Hepatocyte (in vitro differentiated cells): ENCODE measurements at regions not wholly inside any gene's neighbourhood (a gene's known extent, or its start where the extent isn't known, plus 50 kb on each side); places are given as distances from the start of the nearest gene placed in this dataset.
A peak's percentile ranks its signal among the peaks of the same experiment; 100 is the strongest.

Experiments used
- DNase-seq: peaks from one replicate; pipeline ENCODE4 v3.0.0-alpha.2; 2016; ENCODE audit warnings: low spot score
- H2AFZ ChIP-seq: fragments of 200-600 bp; sonication (generic); 2 replicates; pipeline ENCODE4 v1.6.0; 2016; ENCODE audit warnings: antibody characterized with exemption, mild to moderate bottlenecking
- H3K27ac ChIP-seq: fragments of 200-600 bp; sonication (generic); 2 replicates; pipeline ENCODE4 v1.5.1; 2016; ENCODE audit warnings: mild to moderate bottlenecking
- H3K27me3 ChIP-seq: fragments of 200-600 bp; sonication (generic); 2 replicates; pipeline ENCODE4 v1.6.1; 2016
- H3K36me3 ChIP-seq: fragments of 200-600 bp; sonication (generic); replicated peaks from 2 replicates; pipeline ENCODE4 v1.5.1; 2016; ENCODE audit warnings: low read depth; ENCODE audit not compliant: insufficient read depth
- H3K4me1 ChIP-seq: fragments of 200-600 bp; sonication (generic); 2 replicates; pipeline ENCODE4 v1.5.1; 2016; ENCODE audit warnings: mild to moderate bottlenecking, moderate library complexity; ENCODE audit not compliant: insufficient read depth
- H3K4me2 ChIP-seq: fragments of 200-600 bp; sonication (generic); 2 replicates; pipeline ENCODE4 v1.6.0; 2016
- H3K4me3 ChIP-seq: fragments of 200-600 bp; sonication (generic); 2 replicates; pipeline ENCODE4 v1.5.1; 2016; ENCODE audit warnings: mild to moderate bottlenecking
- H3K79me2 ChIP-seq: fragments of 200-600 bp; sonication (generic); 2 replicates; pipeline ENCODE4 v1.6.0; 2017; ENCODE audit warnings: mild to moderate bottlenecking
- H3K9me2 ChIP-seq: fragments of 200-600 bp; sonication (generic); replicated peaks from 2 replicates; pipeline ENCODE4 v1.6.0; 2017; ENCODE audit warnings: mild to moderate bottlenecking; ENCODE audit not compliant: insufficient read depth
- H3K9me3 ChIP-seq: fragments of 200-600 bp; sonication (generic); 2 replicates; pipeline ENCODE4 v1.5.1; 2016; ENCODE audit warnings: low read depth, mild to moderate bottlenecking
- H4K20me1 ChIP-seq: fragments of 200-600 bp; sonication (generic); 2 replicates; pipeline ENCODE4 v1.6.0; 2016; ENCODE audit warnings: mild to moderate bottlenecking; ENCODE audit not compliant: insufficient read depth, poor library complexity, severe bottlenecking
- EZH2 ChIP-seq: fragments of 200-600 bp; sonication (generic); IDR thresholded peaks from 2 replicates; pipeline ENCODE4 v1.6.1; 2016; ENCODE audit warnings: antibody characterized with exemption, mild to moderate bottlenecking, borderline replicate concordance
- EZH2phosphoT487 ChIP-seq: fragments of 200-600 bp; sonication (generic); IDR thresholded peaks from one replicate; pipeline ENCODE4 v1.6.1; 2018; ENCODE audit warnings: antibody characterized with exemption, mild to moderate bottlenecking, low read depth, moderate library complexity; ENCODE audit not compliant: unreplicated experiment, severe bottlenecking
- WGBS: methylation state at CpG from one replicate; pipeline ENCODE4 v1.1.6; 2016; ENCODE audit warnings: low lambda C conversion rate; ENCODE audit errors: missing lambda C conversion rate; 5-methylcytosine and 5-hydroxymethylcytosine counted together
- TF ChIP-seq, protein P1 (sequence below): fragments of 200-600 bp; sonication (generic); IDR thresholded peaks from 2 replicates; pipeline ENCODE4 v1.5.1; 2016; ENCODE audit warnings: antibody characterized with exemption, mild to moderate bottlenecking; ENCODE audit not compliant: poor library complexity

DNA sequence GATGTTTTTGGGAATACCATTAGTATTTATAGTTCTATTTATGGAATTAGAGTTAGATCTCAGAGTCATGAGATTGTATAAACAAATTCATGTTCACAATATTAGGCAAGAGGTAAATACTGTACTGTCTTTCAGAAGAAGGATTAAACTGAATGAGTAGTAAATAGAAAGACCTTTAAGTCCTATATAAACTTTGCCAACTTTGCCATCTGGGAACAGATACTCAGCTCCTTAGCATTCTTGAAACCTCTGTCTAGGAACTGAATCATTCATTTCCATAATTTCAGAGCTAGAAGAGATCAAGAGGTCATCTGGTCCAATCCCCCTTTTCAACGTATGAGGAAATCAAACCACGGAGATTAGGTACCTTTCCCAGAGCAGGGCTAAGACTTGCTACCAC lies 141.1 kb downstream of the CAND1 start:
- H4K20me1 ChIP-seq: no peaks in the 10 kb centered on the region
- TF ChIP-seq EZH2 (no peak), EZH2phosphoT487 (no peak)
- TF ChIP-seq, protein P1, sequence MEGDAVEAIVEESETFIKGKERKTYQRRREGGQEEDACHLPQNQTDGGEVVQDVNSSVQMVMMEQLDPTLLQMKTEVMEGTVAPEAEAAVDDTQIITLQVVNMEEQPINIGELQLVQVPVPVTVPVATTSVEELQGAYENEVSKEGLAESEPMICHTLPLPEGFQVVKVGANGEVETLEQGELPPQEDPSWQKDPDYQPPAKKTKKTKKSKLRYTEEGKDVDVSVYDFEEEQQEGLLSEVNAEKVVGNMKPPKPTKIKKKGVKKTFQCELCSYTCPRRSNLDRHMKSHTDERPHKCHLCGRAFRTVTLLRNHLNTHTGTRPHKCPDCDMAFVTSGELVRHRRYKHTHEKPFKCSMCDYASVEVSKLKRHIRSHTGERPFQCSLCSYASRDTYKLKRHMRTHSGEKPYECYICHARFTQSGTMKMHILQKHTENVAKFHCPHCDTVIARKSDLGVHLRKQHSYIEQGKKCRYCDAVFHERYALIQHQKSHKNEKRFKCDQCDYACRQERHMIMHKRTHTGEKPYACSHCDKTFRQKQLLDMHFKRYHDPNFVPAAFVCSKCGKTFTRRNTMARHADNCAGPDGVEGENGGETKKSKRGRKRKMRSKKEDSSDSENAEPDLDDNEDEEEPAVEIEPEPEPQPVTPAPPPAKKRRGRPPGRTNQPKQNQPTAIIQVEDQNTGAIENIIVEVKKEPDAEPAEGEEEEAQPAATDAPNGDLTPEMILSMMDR: no peak
- H3K27ac ChIP-seq: no peak overlapping the region
- no peaks in the 10 kb centered on the region for H3K79me2 ChIP-seq
- no peaks in the 10 kb centered on the region for H3K27me3 ChIP-seq
- H3K4me2 ChIP-seq: no peak overlapping the region
- no peaks in the 10 kb centered on the region for H3K9me3 ChIP-seq
- H3K36me3 ChIP-seq: no peaks in the 10 kb centered on the region
- no peaks in the 10 kb centered on the region for H3K9me2 ChIP-seq
- no peak overlapping the region for H2AFZ ChIP-seq
- WGBS: 52% methylated on average over 2 of the region's 2 CpGs
- no peak overlapping the region for H3K4me3 ChIP-seq
- peaks cover 16% of the 10 kb centered on the region for H3K4me1 ChIP-seq
- no peak for DNase-seq

- no peaks in the 10 kb centered on the region for H3K79me2 ChIP-seq
- H3K4me1 ChIP-seq: peaks cover 16% of the 10 kb centered on the region
- H3K4me2 ChIP-seq: no peak overlapping the region
- WGBS: 28% methylated on average over 2 of the region's 2 CpGs
- no peaks in the 10 kb centered on the region for H3K9me2 ChIP-seq
- H3K9me3 ChIP-seq: no peaks in the 10 kb centered on the region
- no peaks in the 10 kb centered on the region for H3K27me3 ChIP-seq
- H3K36me3 ChIP-seq: no peaks in the 10 kb centered on the region
- H2AFZ ChIP-seq: no peak overlapping the region
- DNase-seq: no peak
- no peak for TF ChIP-seq EZH2phosphoT487
- no peak for TF ChIP-seq EZH2
- TF ChIP-seq, protein P1: no peak
- no peaks in the 10 kb centered on the region for H4K20me1 ChIP-seq
- peak overlapping the region; percentile 6 for H3K27ac ChIP-seq
- H3K4me3 ChIP-seq: no peak overlapping the region
Measured at GRCh38 chr12:67410667-67411067, 141.5 kb downstream of the CAND1 start.

GRCh38 chr12:67411562-67411961 lies 142.4 kb downstream of the CAND1 start:
- TF ChIP-seq EZH2phosphoT487: no peak
- TF ChIP-seq EZH2: no peak
- TF ChIP-seq, protein P1: no peak

GRCh38 chr12:67413577-67413976 lies 144.4 kb downstream of the CAND1 start:
- Histone ChIP-seq H4K20me1 (no peaks in the 10 kb centered on the region), H3K36me3 (no peaks in the 10 kb centered on the region), H3K9me3 (no peaks in the 10 kb centered on the region), H3K27ac (no peak overlapping the region), H3K4me2 (no peak overlapping the region), H3K9me2 (no peaks in the 10 kb centered on the region), H3K4me1 (peaks cover 16% of the 10 kb centered on the region), H3K4me3 (no peak overlapping the region), H3K79me2 (no peaks in the 10 kb centered on the region), H3K27me3 (no peaks in the 10 kb centered on the region), H2AFZ (no peak overlapping the region)
- no peak for DNase-seq
- TF ChIP-seq EZH2 (no peak), EZH2phosphoT487 (no peak)
- TF ChIP-seq, protein P1: no peak
- WGBS: 71% methylated on average over 4 of the region's 4 CpGs

More at GRCh38 chr12:67411562-67411961, 142.4 kb downstream of the CAND1 start:
- no peak overlapping the region for H2AFZ ChIP-seq
- no peaks in the 10 kb centered on the region for H3K36me3 ChIP-seq
- H3K4me1 ChIP-seq: peaks cover 16% of the 10 kb centered on the region
- DNase-seq: no peak
- H3K27ac ChIP-seq: peak overlapping the region; percentile 6
- H4K20me1 ChIP-seq: no peaks in the 10 kb centered on the region
- no peak overlapping the region for H3K4me3 ChIP-seq
- no peaks in the 10 kb centered on the region for H3K27me3 ChIP-seq
- no peaks in the 10 kb centered on the region for H3K79me2 ChIP-seq
- no peaks in the 10 kb centered on the region for H3K9me3 ChIP-seq
- H3K9me2 ChIP-seq: no peaks in the 10 kb centered on the region
- 94% methylated on average over 2 of the region's 2 CpGs for WGBS
- no peak overlapping the region for H3K4me2 ChIP-seq
